ENCODE measurements at regions not wholly inside any gene's neighbourhood (a gene's known extent, or its start where the extent isn't known, plus 50 kb on each side); places are given as distances from the start of the nearest gene placed in this dataset.
"Not testable (repeated sequence)": the region's sequence is repeated elsewhere in the genome, so short reads cannot be mapped to it uniquely, and the experiment has no call there.

DNA sequence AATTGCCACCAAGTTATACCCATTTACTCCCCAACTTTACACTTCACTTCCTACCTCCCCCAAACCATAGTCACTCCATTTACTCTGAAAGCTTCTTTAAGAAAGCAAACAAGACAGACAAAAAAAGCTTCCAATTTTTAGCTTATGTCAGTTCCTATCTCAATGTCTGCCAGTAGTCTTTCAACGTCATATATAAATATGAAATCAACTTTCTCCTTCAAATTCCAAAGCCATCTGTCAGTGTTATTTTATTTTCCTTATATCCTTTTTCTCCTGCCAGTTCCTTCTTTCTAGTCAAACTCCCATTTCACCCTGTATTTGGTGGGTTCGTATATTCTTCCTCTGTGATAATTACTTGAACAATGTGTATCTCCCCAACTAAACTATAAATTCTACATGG, 85.8 kb upstream of the CMC1 start:
- Mint-ChIP-seq H3K27ac (no peak overlapping the region), H3K36me3 (no peaks in the 10 kb centered on the region), H3K9me3 (peaks cover 0 to 17% (median 3%) of the 10 kb centered on the region in 7 donors), H3K4me3 (no peak overlapping the region), H3K4me1 (peaks cover 14% of the 10 kb centered on the region), H3K27me3 (ENCODE audit: low read depth in 3 of 3) (no peaks in the 10 kb centered on the region)
- no peak overlapping the region for H3K9ac ChIP-seq (ENCODE audit: insufficient read depth, low read length, poor library complexity, severe bottlenecking)
- H4K20me1 ChIP-seq (ENCODE audit: insufficient read depth, low read length): no peaks in the 10 kb centered on the region
- no peak overlapping the region for H3K4me2 ChIP-seq (replicated peaks; ENCODE audit: extremely low read depth, low read length, poor library complexity, severe bottlenecking)
- intact Hi-C loops (cut with micrococcal nuclease): no loop called here
- H2AFZ ChIP-seq (ENCODE audit: insufficient read depth, low read depth, low read length, poor library complexity, severe bottlenecking): no peak overlapping the region
- TF ChIP-seq, protein P1, sequence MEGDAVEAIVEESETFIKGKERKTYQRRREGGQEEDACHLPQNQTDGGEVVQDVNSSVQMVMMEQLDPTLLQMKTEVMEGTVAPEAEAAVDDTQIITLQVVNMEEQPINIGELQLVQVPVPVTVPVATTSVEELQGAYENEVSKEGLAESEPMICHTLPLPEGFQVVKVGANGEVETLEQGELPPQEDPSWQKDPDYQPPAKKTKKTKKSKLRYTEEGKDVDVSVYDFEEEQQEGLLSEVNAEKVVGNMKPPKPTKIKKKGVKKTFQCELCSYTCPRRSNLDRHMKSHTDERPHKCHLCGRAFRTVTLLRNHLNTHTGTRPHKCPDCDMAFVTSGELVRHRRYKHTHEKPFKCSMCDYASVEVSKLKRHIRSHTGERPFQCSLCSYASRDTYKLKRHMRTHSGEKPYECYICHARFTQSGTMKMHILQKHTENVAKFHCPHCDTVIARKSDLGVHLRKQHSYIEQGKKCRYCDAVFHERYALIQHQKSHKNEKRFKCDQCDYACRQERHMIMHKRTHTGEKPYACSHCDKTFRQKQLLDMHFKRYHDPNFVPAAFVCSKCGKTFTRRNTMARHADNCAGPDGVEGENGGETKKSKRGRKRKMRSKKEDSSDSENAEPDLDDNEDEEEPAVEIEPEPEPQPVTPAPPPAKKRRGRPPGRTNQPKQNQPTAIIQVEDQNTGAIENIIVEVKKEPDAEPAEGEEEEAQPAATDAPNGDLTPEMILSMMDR (IDR thresholded peaks at IDR 0.05): no peak
- H3K4me1 ChIP-seq (ENCODE audit: control insufficient read depth in 1 of 2, insufficient read depth in 2 of 2, low read length in 2 of 2): peaks cover 0 to 5% of the 10 kb centered on the region in 2 donors
- no peaks in the 10 kb centered on the region for H3K79me2 ChIP-seq (ENCODE audit: insufficient read depth, low read length)
- H3K4me3 ChIP-seq (replicated peaks in 1 of 3; ENCODE audit: low read depth in 2 of 3, low read length in 3 of 3): no peak overlapping the region
- no peaks in the 10 kb centered on the region for H3K9me3 ChIP-seq (replicated peaks in 1 of 2; ENCODE audit: control insufficient read depth in 1 of 2, insufficient read depth in 1 of 2, low read length in 2 of 2)
- H3K27me3 ChIP-seq (ENCODE audit: control insufficient read depth in 2 of 2, insufficient read depth in 2 of 2, low read length in 2 of 2): no peaks in the 10 kb centered on the region
- no peak overlapping the region for H3K27ac ChIP-seq (ENCODE audit: low read depth in 1 of 2, low read length in 2 of 2)
- H3K36me3 ChIP-seq (replicated peaks in 1 of 2; ENCODE audit: control insufficient read depth in 1 of 2, insufficient read depth in 2 of 2, low read length in 2 of 2): no peaks in the 10 kb centered on the region
- no CpG with 5 or more reads among the region's 2 CpGs for WGBS (ENCODE audit: insufficient coverage)
- DNase-seq: no peak

DNA sequence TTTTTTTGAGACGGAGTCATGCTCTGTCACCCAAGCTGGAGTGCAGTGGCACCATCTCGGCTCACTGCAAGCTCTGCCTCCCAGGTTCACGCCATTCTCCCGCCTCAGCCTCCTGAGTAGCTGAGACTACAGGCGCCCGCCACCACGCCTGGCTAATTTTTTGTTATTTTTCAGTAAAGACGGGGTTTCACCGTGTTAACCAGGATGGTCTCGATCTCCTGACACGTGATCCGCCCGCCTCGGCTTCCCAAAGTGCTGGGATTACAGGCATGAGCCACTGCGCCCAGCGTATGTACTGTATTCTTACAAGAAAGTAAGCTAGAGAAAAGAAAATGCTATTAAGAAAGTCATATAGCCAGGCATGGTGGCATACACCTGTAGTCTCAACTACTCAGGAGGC, 84.8 kb upstream of the CMC1 start:
- H2AFZ ChIP-seq (ENCODE audit: insufficient read depth, low read depth, low read length, poor library complexity, severe bottlenecking); H3K4me3 Mint-ChIP-seq; intact Hi-C loops (cut with micrococcal nuclease); H3K27me3 Mint-ChIP-seq (ENCODE audit: low read depth in 3 of 3); H3K27ac Mint-ChIP-seq; H3K4me1 ChIP-seq (ENCODE audit: control insufficient read depth in 1 of 2, insufficient read depth in 2 of 2, low read length in 2 of 2); H3K27me3 ChIP-seq (ENCODE audit: control insufficient read depth in 2 of 2, insufficient read depth in 2 of 2, low read length in 2 of 2); H3K4me2 ChIP-seq (replicated peaks; ENCODE audit: extremely low read depth, low read length, poor library complexity, severe bottlenecking); H3K27ac ChIP-seq (ENCODE audit: low read depth in 1 of 2, low read length in 2 of 2); H4K20me1 ChIP-seq (ENCODE audit: insufficient read depth, low read length); H3K9me3 ChIP-seq (replicated peaks in 1 of 2; ENCODE audit: control insufficient read depth in 1 of 2, insufficient read depth in 1 of 2, low read length in 2 of 2); H3K9ac ChIP-seq (ENCODE audit: insufficient read depth, low read length, poor library complexity, severe bottlenecking); H3K4me3 ChIP-seq (replicated peaks in 1 of 3; ENCODE audit: low read depth in 2 of 3, low read length in 3 of 3); H3K36me3 Mint-ChIP-seq; DNase-seq; H3K79me2 ChIP-seq (ENCODE audit: insufficient read depth, low read length); H3K36me3 ChIP-seq (replicated peaks in 1 of 2; ENCODE audit: control insufficient read depth in 1 of 2, insufficient read depth in 2 of 2, low read length in 2 of 2): not testable (repeated sequence)
- H3K4me1 Mint-ChIP-seq: peaks cover 13% of the 10 kb centered on the region
- WGBS (ENCODE audit: insufficient coverage): 99% methylated on average over 14 of the region's 16 CpGs
- H3K9me3 Mint-ChIP-seq: peaks cover 0 to 17% (median 3%) of the 10 kb centered on the region in 7 donors
